OCI-LY3 (cell line): ENCODE measurements at regions not wholly inside any gene's neighbourhood (a gene's known extent, or its start where the extent isn't known, plus 50 kb on each side); places are given as distances from the start of the nearest gene placed in this dataset.

Source experiments
- H2AFZ ChIP-seq: fragments of 200-600, 300-600 bp; shearing (Covaris generic); 2 replicates; pipeline ENCODE4 v1.6.0; 2014; ENCODE audit warnings: antibody characterized with exemption, low read depth, low read length
- H3K27ac ChIP-seq: fragments of 200-600, 300-600 bp; sonication (generic); 2 replicates; pipeline ENCODE4 v1.5.1; 2014; ENCODE audit warnings: mild to moderate bottlenecking, low read length, moderate library complexity, mixed read lengths
- H3K27me3 ChIP-seq: fragments of 200-600, 300-600 bp; sonication (generic); 2 replicates; pipeline ENCODE4 v1.6.1; 2014; ENCODE audit warnings: low read depth, low read length, mixed read lengths
- H3K36me3 ChIP-seq: fragments of 200-600, 300-600 bp; sonication (generic); replicated peaks from 2 replicates; pipeline ENCODE3; 2014; ENCODE audit warnings: low read depth, low read length, mixed read lengths
- H3K4me1 ChIP-seq: fragments of 300-600, 200-600 bp; sonication (generic); 2 replicates; pipeline ENCODE4 v1.6.1; 2014; ENCODE audit warnings: low read length, mixed read lengths
- H3K4me2 ChIP-seq: fragments of 200-600, 300-600 bp; sonication (generic); 2 replicates; pipeline ENCODE4 v1.6.1; 2014; ENCODE audit warnings: low read length, mixed read lengths
- H3K4me3 ChIP-seq: fragments of 300-600, 200-600 bp; sonication (generic); 2 replicates; pipeline ENCODE4 v1.5.1; 2014; ENCODE audit warnings: antibody characterized with exemption, mild to moderate bottlenecking, low read length, moderate library complexity
- H3K79me2 ChIP-seq: fragments of 300-600, 200-600 bp; shearing (Covaris generic); 2 replicates; pipeline ENCODE4 v1.6.1; 2014; ENCODE audit warnings: mild to moderate bottlenecking, low read length, mixed read lengths
- H3K9ac ChIP-seq: fragments of 300-600, 200-600 bp; shearing (Covaris generic); 2 replicates; pipeline ENCODE4 v1.6.0; 2014; ENCODE audit warnings: mild to moderate bottlenecking, low read length, moderate library complexity
- H3K9me3 ChIP-seq: fragments of 200-600, 300-600 bp; shearing (Covaris generic); 2 replicates; pipeline ENCODE4 v1.6.1; 2014; ENCODE audit warnings: low read length, mixed read lengths; ENCODE audit not compliant: insufficient read depth
- H4K20me1 ChIP-seq: fragments of 200-600, 300-600 bp; sonication (generic); 2 replicates; pipeline ENCODE4 v1.6.1; 2016; ENCODE audit warnings: low read length, mixed read lengths; ENCODE audit not compliant: insufficient read depth
- CTCF ChIP-seq: fragments of 200-600, 300-600 bp; sonication (generic); IDR thresholded peaks from 2 replicates; pipeline ENCODE4 v1.5.1; 2014; ENCODE audit warnings: antibody characterized with exemption, low read length, low read depth
- EZH2phosphoT487 ChIP-seq: fragments of 200-600 bp; shearing (Covaris generic); IDR thresholded peaks from 2 replicates; pipeline ENCODE4 v1.6.1; 2018; ENCODE audit warnings: antibody characterized with exemption, mixed run types, low read depth

- Histone ChIP-seq H4K20me1 (no peaks in the 10 kb centered on the region), H2AFZ (no peak overlapping the region), H3K79me2 (no peaks in the 10 kb centered on the region), H3K9me3 (no peaks in the 10 kb centered on the region), H3K27ac (no peak overlapping the region), H3K4me3 (no peak overlapping the region), H3K9ac (no peak overlapping the region), H3K4me1 (no peaks in the 10 kb centered on the region), H3K36me3 (no peaks in the 10 kb centered on the region), H3K4me2 (no peak overlapping the region), H3K27me3 (no peaks in the 10 kb centered on the region)
- TF ChIP-seq CTCF (no peak; the same call in 1 of the 2 replicates), EZH2phosphoT487 (no peak)
These were observed 354.2 kb upstream of the TBL1XR1 start for GRCh38 chr3:177551431-177551836.

DNA sequence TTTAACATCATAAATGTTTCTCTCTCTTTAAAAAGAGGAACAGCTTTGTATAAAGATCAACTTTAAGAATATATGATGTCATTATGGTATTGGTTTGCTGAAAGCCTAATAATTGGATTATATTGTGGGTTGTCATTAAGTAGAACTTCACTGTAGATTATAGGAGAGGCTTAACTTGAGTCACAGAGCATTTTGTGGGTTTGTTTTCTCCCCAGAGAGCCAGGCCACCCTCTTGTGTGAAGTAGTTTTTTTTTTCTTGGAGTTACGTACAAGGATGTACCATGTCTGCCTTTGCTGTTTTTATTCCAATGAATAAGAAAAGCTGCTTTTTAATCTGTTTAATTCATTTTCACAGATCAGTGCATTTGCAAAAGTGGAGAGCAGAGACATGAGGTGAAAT, 354.8 kb upstream of the TBL1XR1 start:
- Histone ChIP-seq H3K9ac (no peak overlapping the region), H3K4me3 (no peak overlapping the region)

GRCh38 chr3:177553012-177553411, 355.7 kb upstream of the TBL1XR1 start:
- Histone ChIP-seq H3K9me3 (no peaks in the 10 kb centered on the region), H3K27ac (no peak overlapping the region), H3K4me3 (no peak overlapping the region), H3K27me3 (no peaks in the 10 kb centered on the region), H3K4me2 (no peak overlapping the region), H3K9ac (no peak overlapping the region), H3K4me1 (no peaks in the 10 kb centered on the region), H3K79me2 (no peaks in the 10 kb centered on the region), H4K20me1 (no peaks in the 10 kb centered on the region), H2AFZ (no peak overlapping the region), H3K36me3 (no peaks in the 10 kb centered on the region)
- TF ChIP-seq CTCF (no peak), EZH2phosphoT487 (no peak)

More for the DNA sequence above, 354.8 kb upstream of the TBL1XR1 start:
- no peaks in the 10 kb centered on the region for H3K4me1 ChIP-seq
- H3K9me3 ChIP-seq: no peaks in the 10 kb centered on the region
- H2AFZ ChIP-seq: no peak overlapping the region
- H3K4me2 ChIP-seq: no peak overlapping the region
- H3K79me2 ChIP-seq: no peaks in the 10 kb centered on the region
- no peak overlapping the region for H3K27ac ChIP-seq
- no peaks in the 10 kb centered on the region for H3K36me3 ChIP-seq
- TF ChIP-seq CTCF: no peak
- TF ChIP-seq EZH2phosphoT487: no peak
- no peaks in the 10 kb centered on the region for H3K27me3 ChIP-seq
- H4K20me1 ChIP-seq: no peaks in the 10 kb centered on the region

DNA sequence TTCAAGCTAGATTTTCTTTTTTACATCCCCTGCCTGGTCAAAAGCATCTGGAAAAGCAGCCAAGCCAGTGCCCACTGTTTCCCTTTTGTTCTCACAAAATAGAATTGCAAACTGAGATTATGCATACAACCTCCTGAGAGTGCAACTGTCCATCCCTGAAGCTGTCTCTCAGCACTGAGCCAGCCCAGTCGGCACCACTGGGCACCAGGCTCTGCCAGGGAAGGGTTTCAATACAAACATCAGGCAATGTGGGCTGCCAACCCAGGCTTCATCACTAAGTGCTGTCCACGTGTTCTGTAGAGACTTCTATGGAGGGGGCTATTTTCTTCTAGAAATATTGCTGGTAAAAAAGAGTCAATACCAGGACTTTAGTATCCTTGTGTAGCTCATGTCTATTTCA, 356.3 kb upstream of the TBL1XR1 start:
- Histone ChIP-seq H3K36me3 (no peaks in the 10 kb centered on the region), H3K4me1 (no peaks in the 10 kb centered on the region), H3K9me3 (no peaks in the 10 kb centered on the region), H3K4me2 (no peak overlapping the region), H3K27ac (no peak overlapping the region), H3K4me3 (no peak overlapping the region), H2AFZ (no peak overlapping the region), H3K27me3 (no peaks in the 10 kb centered on the region), H4K20me1 (no peaks in the 10 kb centered on the region), H3K9ac (no peak overlapping the region), H3K79me2 (no peaks in the 10 kb centered on the region)
- TF ChIP-seq EZH2phosphoT487 (no peak), CTCF (no peak)
